Skin epidermis (tissue), 12 donors: ENCODE measurements at regions not wholly inside any gene's neighbourhood (a gene's known extent, or its start where the extent isn't known, plus 50 kb on each side); places are given as distances from the start of the nearest gene placed in this dataset.
"Not testable (repeated sequence)": the region's sequence is repeated elsewhere in the genome, so short reads cannot be mapped to it uniquely, and the experiment has no call there.

ENCODE experiments used
- H3K27ac ChIP-seq, 21 experiments: fragments of 200-600 bp; sonication (generic) in 11 of 21; one replicate each; pipeline ENCODE4 v1.5.0; 2020; ENCODE audit warnings: mild to moderate bottlenecking in 3 of 21, inconsistent platforms in 2 of 21, moderate library complexity in 2 of 21
- H3K4me3 ChIP-seq, 7 experiments: fragments of 200-600 bp; sonication (generic) in 2 of 7; one replicate each; pipeline ENCODE4 v1.5.0; 2020; ENCODE audit warnings: inconsistent platforms in 2 of 7, mild to moderate bottlenecking in 2 of 7, moderate library complexity in 1 of 7

DNA sequence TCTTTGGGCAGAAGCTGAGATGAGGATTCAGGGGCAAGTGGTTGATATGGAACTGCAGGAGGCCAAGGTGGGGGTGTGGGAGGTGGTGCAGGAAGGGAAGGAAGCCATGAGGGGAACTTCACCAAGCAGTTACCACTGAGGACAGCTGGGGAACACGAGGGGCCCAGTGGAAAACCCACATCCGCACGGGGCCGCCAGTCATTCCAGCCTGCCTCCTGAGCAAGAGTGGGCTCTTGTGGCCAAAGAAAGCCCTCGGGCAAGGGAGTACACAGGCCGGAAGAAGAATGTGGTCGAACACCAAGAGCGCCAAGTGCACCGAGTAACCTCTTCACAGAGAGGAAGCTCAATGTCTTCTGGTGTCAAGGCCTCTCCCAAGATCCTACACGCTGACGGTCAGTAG, 252.2 kb upstream of the FOXN3 start:
- Histone ChIP-seq H3K27ac (no peak overlapping the region), H3K4me3 (no peak overlapping the region)

GRCh38 chr14:89667983-89668382, 250.9 kb upstream of the FOXN3 start:
- H3K27ac ChIP-seq, result no peak overlapping the region
- no peak overlapping the region for H3K4me3 ChIP-seq

GRCh38 chr14:89665300-89666081, 248.5 kb upstream of the FOXN3 start:
- H3K27ac ChIP-seq, H3K4me3 ChIP-seq: not testable (repeated sequence)

- no peak overlapping the region for H3K27ac ChIP-seq
Measured at GRCh38 chr14:89661392-89661791, 244.4 kb upstream of the FOXN3 start.

GRCh38 chr14:89660625-89661233, 243.7 kb upstream of the FOXN3 start:
- peak overlapping the region in 1 of 21 experiments; percentile 3 for H3K27ac ChIP-seq
- H3K4me3 ChIP-seq, result not testable (repeated sequence)

More at GRCh38 chr14:89661392-89661791, 244.4 kb upstream of the FOXN3 start:
- no peak overlapping the region for H3K4me3 ChIP-seq

DNA sequence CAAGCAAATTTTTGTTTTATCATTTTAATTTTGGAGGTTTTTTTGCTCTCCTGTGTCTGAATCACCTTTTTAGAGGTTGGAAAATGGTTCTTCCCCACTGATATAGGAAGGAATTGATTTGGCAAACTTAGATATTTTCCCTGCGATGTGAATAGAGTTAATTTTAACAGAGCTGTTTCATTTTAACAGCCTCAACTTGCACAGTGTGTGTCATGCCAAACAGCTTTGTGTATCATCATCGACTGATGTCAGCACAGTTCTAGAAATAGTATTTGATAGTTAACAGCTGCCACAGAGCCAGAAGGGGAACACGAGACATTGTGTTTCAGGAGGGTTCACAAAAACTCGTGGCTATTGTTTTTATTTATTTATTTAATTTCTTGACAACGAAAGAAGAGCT, 243.1 kb upstream of the FOXN3 start:
- Histone ChIP-seq H3K4me3 (no peak overlapping the region), H3K27ac (peak overlapping the region in 1 of 21 experiments; percentile 3)

DNA sequence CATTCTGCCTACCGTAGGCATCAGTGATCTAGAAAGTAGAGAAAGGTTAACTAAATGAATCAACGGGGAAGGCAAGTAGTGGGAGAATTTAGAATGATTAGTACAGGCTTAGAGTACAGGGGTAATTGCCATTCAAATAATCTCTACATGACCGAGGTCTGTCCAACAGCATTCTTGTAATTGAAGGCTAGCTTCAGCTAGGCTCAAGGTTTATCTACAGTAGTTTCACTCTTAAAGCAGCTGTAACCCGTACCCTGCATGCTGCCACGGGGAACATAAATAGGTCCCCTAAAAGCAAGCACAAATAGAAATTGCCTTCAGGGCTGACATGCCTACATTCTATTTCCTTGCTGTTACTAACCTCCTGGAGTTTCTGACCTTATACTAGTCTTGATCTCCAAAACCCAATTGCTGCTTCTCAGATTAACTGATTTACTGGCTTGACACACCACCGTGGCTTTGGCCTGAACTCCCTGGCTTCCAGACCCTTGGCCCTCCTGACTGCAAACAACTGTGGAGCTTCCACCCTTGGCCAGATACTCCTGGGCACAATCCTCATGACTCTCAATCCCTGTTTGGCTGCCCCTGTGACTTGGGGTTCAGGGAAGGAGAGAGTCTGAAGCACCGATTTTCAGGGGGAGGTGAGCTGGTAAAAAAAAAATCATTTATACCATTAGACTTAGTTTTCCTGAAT, 242.1 kb upstream of the FOXN3 start:
- H3K27ac ChIP-seq, result no peak overlapping the region
- H3K4me3 ChIP-seq, result no peak overlapping the region

- Histone ChIP-seq H3K27ac (no peak overlapping the region), H3K4me3 (no peak overlapping the region)
Measured at GRCh38 chr14:89657014-89657413, 240.0 kb upstream of the FOXN3 start.

DNA sequence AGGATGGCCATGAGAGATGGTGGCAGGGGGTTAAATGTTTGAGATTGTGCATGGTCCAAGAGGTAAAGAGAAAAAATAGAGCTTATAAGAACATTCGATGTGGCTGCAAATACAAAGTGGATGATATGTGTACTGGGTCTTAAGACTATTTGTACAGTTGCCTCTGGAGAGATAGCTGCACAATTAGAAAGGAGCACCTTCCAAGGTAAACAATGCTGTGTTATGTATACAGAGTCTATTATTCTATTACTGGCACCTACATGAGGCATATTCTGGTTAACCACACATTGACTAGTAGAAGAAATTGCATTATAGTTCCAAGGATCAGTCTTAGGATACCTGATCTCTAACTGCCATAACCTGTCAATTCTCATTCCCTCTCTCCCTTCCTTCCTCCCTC, 238.0 kb upstream of the FOXN3 start:
- Histone ChIP-seq H3K4me3 (no peak overlapping the region), H3K27ac (no peak overlapping the region)

DNA sequence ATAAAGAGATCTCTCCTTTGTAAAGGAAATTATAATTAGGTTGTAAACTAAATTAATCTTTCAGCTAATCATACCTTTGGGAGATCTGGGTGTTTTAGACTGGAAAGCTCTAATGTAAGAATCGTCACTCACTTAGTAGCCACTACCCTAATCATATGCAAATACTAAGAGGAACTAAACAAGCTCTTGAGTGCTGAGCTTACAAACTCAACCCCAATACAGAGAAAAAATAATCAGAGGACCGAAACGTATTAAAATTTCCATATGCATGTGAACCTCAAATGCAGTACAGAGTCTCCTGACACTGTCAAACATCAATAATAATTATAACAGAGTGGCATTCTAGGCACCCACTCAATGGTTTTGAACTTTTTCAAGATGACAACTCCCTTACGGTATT, 235.3 kb upstream of the FOXN3 start:
- Histone ChIP-seq H3K4me3 (no peak overlapping the region), H3K27ac (no peak overlapping the region)

- Histone ChIP-seq H3K4me3 (no peak overlapping the region), H3K27ac (no peak overlapping the region)
Measured at GRCh38 chr14:89651805-89652204, 234.8 kb upstream of the FOXN3 start.

- Histone ChIP-seq H3K27ac (no peak overlapping the region), H3K4me3 (no peak overlapping the region)
Measured at GRCh38 chr14:89650077-89650978, 233.3 kb upstream of the FOXN3 start.

DNA sequence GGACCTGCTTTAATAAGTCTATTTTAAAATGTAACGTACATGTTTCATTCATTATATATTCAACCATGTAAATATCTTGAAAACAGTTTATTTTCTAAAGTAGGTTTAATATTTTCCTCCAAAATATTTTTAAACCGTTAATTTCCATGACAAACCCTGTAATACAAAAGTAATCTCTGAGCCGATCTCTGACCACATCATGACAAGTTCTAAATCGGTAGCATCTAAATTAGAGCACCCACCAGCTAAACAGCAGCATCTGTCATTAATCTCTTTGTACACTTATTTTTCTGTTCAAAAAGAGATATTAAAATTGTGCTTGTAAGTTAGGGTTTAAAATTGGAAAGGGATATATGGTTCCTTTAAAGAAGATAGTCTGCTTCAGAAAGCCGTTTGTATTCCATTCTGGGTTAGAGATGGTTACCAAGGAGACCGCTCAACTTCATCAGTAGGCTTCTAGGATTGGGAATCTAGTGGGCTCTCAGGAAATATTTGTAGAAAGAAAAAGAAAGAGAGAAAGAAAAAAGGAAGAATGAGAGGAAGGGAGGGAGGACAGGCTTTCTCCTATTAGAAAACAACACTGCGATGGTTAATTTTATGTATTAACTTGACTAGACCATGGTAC, 232.5 kb upstream of the FOXN3 start:
- H3K4me3 ChIP-seq, result no peak overlapping the region
- no peak overlapping the region for H3K27ac ChIP-seq

DNA sequence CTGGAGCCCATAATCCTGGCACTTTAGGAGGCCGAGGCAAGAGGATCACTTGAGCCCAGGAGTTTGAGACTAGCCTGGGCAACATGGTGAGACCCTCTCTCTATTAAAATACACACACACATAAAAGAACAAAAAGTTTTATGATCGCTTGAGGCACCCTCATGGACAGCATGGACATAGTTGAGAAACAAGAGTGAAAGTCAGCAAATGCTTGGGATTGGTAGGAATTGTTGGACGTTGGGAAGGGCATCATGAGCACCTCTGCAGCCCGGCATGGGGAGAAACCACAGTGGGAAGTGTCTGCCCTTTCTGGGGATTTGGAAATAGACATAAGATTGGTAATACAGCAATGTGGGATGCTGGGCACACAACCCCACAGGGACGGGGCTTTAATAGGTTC, 231.9 kb upstream of the FOXN3 start:
- H3K27ac ChIP-seq, result no peak overlapping the region
- H3K4me3 ChIP-seq, result no peak overlapping the region

- no peak overlapping the region for H3K27ac ChIP-seq
Measured at GRCh38 chr14:89648510-89648909, 231.5 kb upstream of the FOXN3 start.

DNA sequence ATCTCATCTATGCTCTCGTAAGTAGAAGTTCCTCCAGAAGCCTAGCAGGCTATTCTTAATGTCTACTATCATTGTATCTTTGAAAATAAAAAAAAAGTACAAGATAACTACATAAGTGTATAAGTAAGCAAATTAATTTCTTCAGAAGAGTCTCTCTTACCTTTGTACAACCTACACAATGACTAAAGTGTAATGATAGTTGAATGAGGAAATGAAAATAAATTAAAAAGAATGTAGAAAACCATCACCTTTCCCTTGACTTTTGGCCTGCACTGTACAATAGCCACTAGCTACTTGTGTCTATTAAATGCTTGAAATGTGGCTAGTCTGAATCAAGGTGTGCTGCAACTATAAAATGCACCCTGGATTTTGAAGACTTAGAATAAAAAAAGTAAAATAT, 229.9 kb upstream of the FOXN3 start:
- H3K4me3 ChIP-seq, result no peak overlapping the region
- H3K27ac ChIP-seq, result no peak overlapping the region

More at GRCh38 chr14:89648510-89648909, 231.5 kb upstream of the FOXN3 start:
- no peak overlapping the region for H3K4me3 ChIP-seq

DNA sequence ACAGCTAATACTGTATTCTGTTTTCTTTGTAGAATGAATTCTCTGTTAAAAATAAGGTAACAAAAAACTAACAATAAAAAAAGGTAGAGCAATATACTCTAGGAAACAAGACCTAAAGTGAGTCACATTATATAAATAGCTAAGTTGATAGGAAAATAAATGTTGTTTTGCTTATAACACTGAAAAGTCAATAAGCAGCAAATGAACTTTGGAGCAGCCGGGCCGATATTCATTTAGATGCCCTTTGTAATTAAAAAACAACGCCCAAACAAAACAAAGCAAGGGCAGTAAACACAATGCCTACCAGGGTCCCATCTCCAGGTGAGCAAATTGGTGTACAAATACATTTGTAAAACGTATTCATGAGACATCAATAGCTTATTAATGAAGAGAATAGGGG, 227.6 kb upstream of the FOXN3 start:
- Histone ChIP-seq H3K4me3 (no peak overlapping the region), H3K27ac (no peak overlapping the region)

DNA sequence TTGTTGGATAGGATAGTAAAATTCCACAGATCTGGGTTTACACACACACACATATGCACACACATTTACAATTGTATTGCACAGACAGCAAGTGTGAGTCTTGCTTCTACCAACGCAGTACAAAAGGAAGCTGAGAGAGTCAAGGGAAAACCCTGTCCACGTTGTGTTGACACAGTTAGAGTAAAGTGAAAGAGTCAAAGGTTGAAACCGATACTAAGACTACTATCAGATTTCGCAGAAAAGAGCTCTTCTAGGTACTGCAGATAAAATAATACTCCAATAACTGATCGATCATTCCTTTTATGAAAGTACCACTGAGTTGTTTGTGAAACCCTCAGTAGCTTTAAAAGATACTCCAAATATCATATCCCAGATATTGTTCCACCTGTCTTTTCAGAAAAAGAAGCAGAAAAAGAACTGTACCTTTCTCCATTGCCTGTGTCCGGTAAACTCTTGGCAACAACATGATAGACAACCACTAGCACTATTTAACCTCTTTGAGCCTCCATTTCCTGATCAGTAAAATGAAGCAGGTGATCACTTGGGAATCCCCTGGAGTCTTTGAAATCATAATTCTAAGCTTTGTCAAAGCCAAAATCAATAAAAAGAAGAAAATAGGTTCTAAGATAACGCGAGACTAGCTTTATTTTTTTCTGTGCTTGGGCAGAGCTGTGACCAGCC, 224.6 kb upstream of the FOXN3 start:
- H3K4me3 ChIP-seq, result no peak overlapping the region
- H3K27ac ChIP-seq, result peak overlapping the region in 5 of 21 experiments; percentile 9 to 73 (median 37)

GRCh38 chr14:89640141-89640540, 223.1 kb upstream of the FOXN3 start:
- no peak overlapping the region for H3K4me3 ChIP-seq
- no peak overlapping the region for H3K27ac ChIP-seq
